Lower leg skin (tissue), 3 donors: ENCODE measurements at regions not wholly inside any gene's neighbourhood (a gene's known extent, or its start where the extent isn't known, plus 50 kb on each side); places are given as distances from the start of the nearest gene placed in this dataset.

Experiments used
- POLR2A ChIP-seq, 2 donors: fragments of 450-650 bp; IDR thresholded peaks; one replicate each; pipeline ENCODE4 v1.6.1; 2016 to 2017; ENCODE audit warnings: antibody characterized with exemption in 2 of 2, mild to moderate bottlenecking in 1 of 2, moderate library complexity in 1 of 2
- TF ChIP-seq, protein P1 (sequence below), 3 donors: fragments of 450-650 bp; IDR thresholded peaks; one replicate each; pipeline ENCODE4 v1.5.1; 2016; ENCODE audit warnings: antibody characterized with exemption in 3 of 3, mild to moderate bottlenecking in 3 of 3, moderate library complexity in 2 of 3

DNA sequence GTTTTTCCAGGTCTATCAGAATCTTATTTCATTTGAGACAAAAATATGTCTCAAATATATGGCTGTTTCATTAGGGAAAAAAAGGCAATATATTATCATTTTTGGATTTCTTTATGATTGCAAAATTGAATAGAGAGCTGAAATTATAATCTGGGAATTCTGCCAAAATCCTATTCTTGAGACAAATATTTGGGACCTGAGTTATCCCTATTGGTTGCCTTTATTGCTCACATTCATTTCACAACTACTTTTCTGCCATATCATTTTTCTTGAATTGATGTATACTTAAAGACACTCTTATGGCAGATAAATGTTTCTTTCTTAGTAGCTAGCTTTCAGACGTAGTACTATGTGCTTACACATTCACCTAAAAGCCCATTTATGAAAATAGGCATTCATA, 241.6 kb upstream of the NOVA1 start:
- TF ChIP-seq, protein P1, sequence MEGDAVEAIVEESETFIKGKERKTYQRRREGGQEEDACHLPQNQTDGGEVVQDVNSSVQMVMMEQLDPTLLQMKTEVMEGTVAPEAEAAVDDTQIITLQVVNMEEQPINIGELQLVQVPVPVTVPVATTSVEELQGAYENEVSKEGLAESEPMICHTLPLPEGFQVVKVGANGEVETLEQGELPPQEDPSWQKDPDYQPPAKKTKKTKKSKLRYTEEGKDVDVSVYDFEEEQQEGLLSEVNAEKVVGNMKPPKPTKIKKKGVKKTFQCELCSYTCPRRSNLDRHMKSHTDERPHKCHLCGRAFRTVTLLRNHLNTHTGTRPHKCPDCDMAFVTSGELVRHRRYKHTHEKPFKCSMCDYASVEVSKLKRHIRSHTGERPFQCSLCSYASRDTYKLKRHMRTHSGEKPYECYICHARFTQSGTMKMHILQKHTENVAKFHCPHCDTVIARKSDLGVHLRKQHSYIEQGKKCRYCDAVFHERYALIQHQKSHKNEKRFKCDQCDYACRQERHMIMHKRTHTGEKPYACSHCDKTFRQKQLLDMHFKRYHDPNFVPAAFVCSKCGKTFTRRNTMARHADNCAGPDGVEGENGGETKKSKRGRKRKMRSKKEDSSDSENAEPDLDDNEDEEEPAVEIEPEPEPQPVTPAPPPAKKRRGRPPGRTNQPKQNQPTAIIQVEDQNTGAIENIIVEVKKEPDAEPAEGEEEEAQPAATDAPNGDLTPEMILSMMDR (IDR thresholded peaks at IDR 0.05) = no peak
- no peak for TF ChIP-seq POLR2A (IDR thresholded peaks at IDR 0.05)
